Tibial nerve (tissue), 4 donors: ENCODE measurements at regions not wholly inside any gene's neighbourhood (a gene's known extent, or its start where the extent isn't known, plus 50 kb on each side); places are given as distances from the start of the nearest gene placed in this dataset.
A peak's percentile ranks its signal among the peaks of the same experiment; 100 is the strongest.

Source experiments
- DNase-seq, 2 donors: peaks; one replicate each; pipeline ENCODE4 v3.0.0-alpha.2; 2019; ENCODE audit warnings: low spot score in 2 of 2
- H3K27ac ChIP-seq, 4 donors: fragments of 200-600 bp; sonication (generic) in 3 of 4; one replicate each; pipeline ENCODE4 v1.5.1; 2017 to 2019; ENCODE audit warnings: mild to moderate bottlenecking in 1 of 4
- H3K27me3 ChIP-seq, 2 donors: fragments of 200-600 bp; sonication (generic) in 1 of 2; one replicate each; pipeline versions ENCODE4 v1.5.1 to v1.6.0; 2017 to 2019
- H3K36me3 ChIP-seq, 3 donors: fragments of 200-600 bp; sonication (generic); one replicate each; pipeline ENCODE4 v1.5.1; 2018 to 2019
- H3K4me1 ChIP-seq, 4 donors: fragments of 200-600 bp; sonication (generic) in 3 of 4; one replicate each; pipeline ENCODE4 v1.5.1; 2017 to 2019
- H3K4me3 ChIP-seq, 4 donors: fragments of 200-600 bp; sonication (generic) in 3 of 4; one replicate each; pipeline ENCODE4 v1.5.1; 2017 to 2019; ENCODE audit warnings: mild to moderate bottlenecking in 1 of 4, moderate library complexity in 1 of 4
- H3K9me3 ChIP-seq, 4 donors: fragments of 200-600 bp; sonication (generic) in 3 of 4; one replicate each; pipeline ENCODE4 v1.5.1; 2017 to 2019
- EP300 ChIP-seq, 2 donors: sonication (generic); formaldehyde crosslinking; IDR thresholded peaks; one replicate each; pipeline ENCODE4 v1.6.1; 2017; ENCODE audit warnings: antibody characterized with exemption in 2 of 2, mild to moderate bottlenecking in 1 of 2
- POLR2A ChIP-seq, 2 donors: fragments of 450-650 bp; IDR thresholded peaks; one replicate each; pipeline ENCODE4 v1.6.1; 2017; ENCODE audit warnings: antibody characterized with exemption in 2 of 2, mild to moderate bottlenecking in 2 of 2, moderate library complexity in 2 of 2
- WGBS, 2 donors: methylation state at CpG; one replicate each; pipeline ENCODE4 v1.1.5; 2018; 5-methylcytosine and 5-hydroxymethylcytosine counted together
- TF ChIP-seq, protein P1 (sequence below), 5 experiments: fragments of 200-600 bp in 3 of 5; fragments of 450-650 bp in 2 of 5; sonication (generic) in 3 of 5; IDR thresholded peaks; one replicate each; pipeline ENCODE4 v1.5.1; 2016 to 2019; ENCODE audit warnings: antibody characterized with exemption in 5 of 5, mild to moderate bottlenecking in 3 of 5, moderate library complexity in 2 of 5

DNA sequence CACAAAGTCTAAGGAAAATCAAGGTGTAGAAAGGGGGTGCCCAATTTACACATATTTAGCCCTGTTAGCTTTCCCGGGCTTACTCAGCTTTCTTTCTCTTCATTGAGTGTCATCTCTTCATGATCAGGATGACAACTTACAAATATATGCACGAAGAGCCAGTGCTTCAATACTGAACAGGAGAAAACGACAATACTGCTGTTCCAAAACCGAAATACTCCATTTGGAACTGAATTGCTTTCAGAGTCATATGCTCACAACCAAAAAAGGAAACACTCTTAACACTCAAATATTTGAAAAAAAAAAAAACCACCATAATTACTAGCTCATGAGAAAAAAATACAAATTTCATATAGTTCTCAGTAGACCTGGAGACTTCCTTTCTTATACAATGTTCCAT lies 272.1 kb upstream of the DUSP10 start:
- Histone ChIP-seq H3K27ac (no peak overlapping the region), H3K27me3 (no peaks in the 10 kb centered on the region), H3K4me1 (peaks cover 0 to 2% (median 0%) of the 10 kb centered on the region in 4 donors), H3K4me3 (no peak overlapping the region), H3K9me3 (peaks cover 0 to 3% (median 0%) of the 10 kb centered on the region in 4 donors), H3K36me3 (no peaks in the 10 kb centered on the region)
- WGBS, 2 donors, result 91 to 93% methylated on average over 4 of the region's 4 CpGs
- DNase-seq, result no peak
- TF ChIP-seq, protein P1, sequence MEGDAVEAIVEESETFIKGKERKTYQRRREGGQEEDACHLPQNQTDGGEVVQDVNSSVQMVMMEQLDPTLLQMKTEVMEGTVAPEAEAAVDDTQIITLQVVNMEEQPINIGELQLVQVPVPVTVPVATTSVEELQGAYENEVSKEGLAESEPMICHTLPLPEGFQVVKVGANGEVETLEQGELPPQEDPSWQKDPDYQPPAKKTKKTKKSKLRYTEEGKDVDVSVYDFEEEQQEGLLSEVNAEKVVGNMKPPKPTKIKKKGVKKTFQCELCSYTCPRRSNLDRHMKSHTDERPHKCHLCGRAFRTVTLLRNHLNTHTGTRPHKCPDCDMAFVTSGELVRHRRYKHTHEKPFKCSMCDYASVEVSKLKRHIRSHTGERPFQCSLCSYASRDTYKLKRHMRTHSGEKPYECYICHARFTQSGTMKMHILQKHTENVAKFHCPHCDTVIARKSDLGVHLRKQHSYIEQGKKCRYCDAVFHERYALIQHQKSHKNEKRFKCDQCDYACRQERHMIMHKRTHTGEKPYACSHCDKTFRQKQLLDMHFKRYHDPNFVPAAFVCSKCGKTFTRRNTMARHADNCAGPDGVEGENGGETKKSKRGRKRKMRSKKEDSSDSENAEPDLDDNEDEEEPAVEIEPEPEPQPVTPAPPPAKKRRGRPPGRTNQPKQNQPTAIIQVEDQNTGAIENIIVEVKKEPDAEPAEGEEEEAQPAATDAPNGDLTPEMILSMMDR (IDR thresholded peaks at IDR 0.05), result no peak
- no peak for TF ChIP-seq EP300 (IDR thresholded peaks at IDR 0.05)
- no peak for TF ChIP-seq POLR2A (IDR thresholded peaks at IDR 0.05)

DNA sequence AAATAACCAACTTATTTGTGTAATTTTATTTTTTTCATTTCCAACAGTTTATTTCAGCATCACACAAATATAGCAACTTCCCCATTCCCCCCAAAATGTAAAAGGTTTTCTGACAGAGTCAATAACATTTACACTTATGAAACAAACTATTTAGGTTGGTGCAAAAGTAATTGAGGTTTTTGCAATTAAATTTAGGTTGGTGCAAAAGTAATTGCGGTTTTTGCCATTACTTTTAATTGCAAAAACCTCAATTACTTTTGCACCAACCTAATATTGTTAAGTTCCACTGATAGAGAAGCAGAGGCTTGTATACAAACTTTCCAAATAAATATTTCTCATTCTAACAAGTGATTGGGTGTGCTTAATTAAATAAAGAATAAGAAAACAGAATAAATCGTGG lies 270.9 kb upstream of the DUSP10 start:
- peaks cover 0 to 3% (median 0%) of the 10 kb centered on the region in 4 donors for H3K9me3 ChIP-seq
- TF ChIP-seq, protein P1 (IDR thresholded peaks at IDR 0.05), result no peak
- TF ChIP-seq POLR2A (IDR thresholded peaks at IDR 0.05) (no peak), EP300 (IDR thresholded peaks at IDR 0.05) (no peak)
- no peak overlapping the region for H3K27ac ChIP-seq

DNA sequence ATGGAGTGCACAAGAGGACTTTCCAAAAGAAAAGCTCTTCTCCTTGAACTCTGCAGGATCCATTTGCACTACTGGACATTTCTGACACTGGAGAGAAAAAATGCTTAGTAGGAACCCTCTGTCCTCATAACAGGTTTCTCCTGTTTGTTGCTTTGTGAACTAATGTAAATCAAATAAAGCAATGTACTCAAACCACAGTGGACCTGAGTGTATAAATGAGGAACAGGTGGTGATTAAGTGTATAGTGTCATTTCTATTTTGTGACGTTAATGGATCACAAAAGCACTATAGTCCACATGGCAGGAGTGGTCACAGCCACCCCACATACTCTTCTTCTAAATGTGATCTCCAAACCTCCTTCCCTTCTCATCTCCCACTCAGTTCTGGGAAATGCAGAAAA lies 268.4 kb upstream of the DUSP10 start:
- no peak overlapping the region for H3K27ac ChIP-seq
- H3K27me3 ChIP-seq, result no peaks in the 10 kb centered on the region
- no peak overlapping the region for H3K4me3 ChIP-seq
- no peaks in the 10 kb centered on the region for H3K36me3 ChIP-seq
- TF ChIP-seq, protein P1 (IDR thresholded peaks at IDR 0.05), result no peak
- no peak for TF ChIP-seq EP300 (IDR thresholded peaks at IDR 0.05)
- TF ChIP-seq POLR2A (IDR thresholded peaks at IDR 0.05), result no peak
- 64 to 71% methylated on average over 1 of the region's 1 CpG for WGBS, 2 donors
- H3K9me3 ChIP-seq, result peaks cover 0 to 3% (median 0%) of the 10 kb centered on the region in 4 donors
- peaks cover 0 to 3% (median 0%) of the 10 kb centered on the region in 4 donors for H3K4me1 ChIP-seq
- DNase-seq, result no peak

More for the DNA sequence above, 270.9 kb upstream of the DUSP10 start:
- DNase-seq, result no peak
- H3K4me1 ChIP-seq, result peaks cover 0 to 3% (median 0%) of the 10 kb centered on the region in 4 donors
- 92 to 93% methylated on average over 2 of the region's 2 CpGs for WGBS, 2 donors
- no peak overlapping the region for H3K4me3 ChIP-seq
- H3K27me3 ChIP-seq, result no peaks in the 10 kb centered on the region
- no peaks in the 10 kb centered on the region for H3K36me3 ChIP-seq

DNA sequence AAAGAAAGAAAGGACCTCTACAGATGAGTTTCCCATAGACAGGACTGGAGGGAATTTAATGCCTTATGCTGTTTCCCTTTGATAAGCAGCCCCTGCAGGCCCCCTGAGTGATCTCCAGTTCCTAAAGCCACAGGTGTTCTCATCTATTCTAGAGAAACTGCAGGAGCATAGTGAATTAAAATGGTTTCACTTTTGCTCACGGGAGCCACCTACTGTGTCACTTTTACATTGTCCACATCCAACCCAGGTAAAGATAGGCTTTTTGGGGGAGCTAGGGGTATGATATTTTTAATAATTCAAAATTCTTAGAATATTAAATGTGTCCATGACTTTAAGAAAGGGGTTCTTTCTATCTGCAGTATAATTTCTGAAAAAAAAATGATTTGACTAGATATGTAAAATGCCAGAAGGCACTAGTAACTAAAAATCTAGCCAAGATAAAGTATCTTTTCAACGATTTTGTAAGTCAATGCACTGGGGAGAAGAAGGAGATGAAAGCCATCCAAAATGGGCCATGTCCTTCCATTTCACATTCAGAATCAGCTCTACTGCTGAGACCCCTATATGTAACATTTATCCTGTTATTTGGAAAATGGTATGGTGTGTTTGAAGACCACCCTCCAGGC lies 267.3 kb upstream of the DUSP10 start:
- H3K27me3 ChIP-seq, result no peaks in the 10 kb centered on the region
- peaks cover 0 to 3% (median 0%) of the 10 kb centered on the region in 4 donors for H3K9me3 ChIP-seq
- TF ChIP-seq, protein P1 (IDR thresholded peaks at IDR 0.05), result peak in 3 of 5 experiments; percentile 17 to 19 (median 18)
- TF ChIP-seq POLR2A (IDR thresholded peaks at IDR 0.05), result no peak
- no peak overlapping the region for H3K4me3 ChIP-seq
- no peaks in the 10 kb centered on the region for H3K36me3 ChIP-seq
- H3K4me1 ChIP-seq, result peaks cover 0 to 3% (median 0%) of the 10 kb centered on the region in 4 donors
- DNase-seq, result peak in 1 of 2 donors; percentile 30
- no peak overlapping the region for H3K27ac ChIP-seq
- 25% methylated on average over 2 of the region's 2 CpGs for WGBS, 2 donors

DNA sequence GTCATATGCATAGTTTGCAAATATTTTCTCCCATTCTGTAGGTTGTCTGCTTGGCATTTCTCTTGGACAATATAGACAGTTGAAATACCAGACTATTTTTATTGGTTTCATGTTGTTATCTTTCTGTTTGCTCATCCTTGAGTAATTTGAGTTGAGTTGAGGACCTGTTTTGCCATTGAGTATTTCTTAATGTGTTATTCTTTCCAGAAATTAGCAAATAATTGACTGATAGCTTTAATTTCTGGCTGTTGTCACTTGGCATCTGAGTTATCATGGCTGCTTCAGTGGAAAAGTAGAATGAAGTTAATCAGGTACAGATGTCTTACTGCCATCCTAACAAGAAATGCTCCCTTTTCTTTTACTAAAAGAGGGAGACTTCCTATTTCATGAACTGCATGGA lies 264.8 kb upstream of the DUSP10 start:
- Histone ChIP-seq H3K27ac (no peak overlapping the region), H3K4me1 (peaks cover 0 to 3% (median 0%) of the 10 kb centered on the region in 4 donors), H3K27me3 (no peaks in the 10 kb centered on the region), H3K4me3 (no peak overlapping the region), H3K36me3 (no peaks in the 10 kb centered on the region), H3K9me3 (peaks cover 0 to 3% (median 0%) of the 10 kb centered on the region in 4 donors)
- no peak for DNase-seq
- TF ChIP-seq, protein P1 (IDR thresholded peaks at IDR 0.05), result no peak
- TF ChIP-seq EP300 (IDR thresholded peaks at IDR 0.05) (no peak), POLR2A (IDR thresholded peaks at IDR 0.05) (no peak)
